ENCODE measurements at regions not wholly inside any gene's neighbourhood (a gene's known extent, or its start where the extent isn't known, plus 50 kb on each side); places are given as distances from the start of the nearest gene placed in this dataset.

DNA sequence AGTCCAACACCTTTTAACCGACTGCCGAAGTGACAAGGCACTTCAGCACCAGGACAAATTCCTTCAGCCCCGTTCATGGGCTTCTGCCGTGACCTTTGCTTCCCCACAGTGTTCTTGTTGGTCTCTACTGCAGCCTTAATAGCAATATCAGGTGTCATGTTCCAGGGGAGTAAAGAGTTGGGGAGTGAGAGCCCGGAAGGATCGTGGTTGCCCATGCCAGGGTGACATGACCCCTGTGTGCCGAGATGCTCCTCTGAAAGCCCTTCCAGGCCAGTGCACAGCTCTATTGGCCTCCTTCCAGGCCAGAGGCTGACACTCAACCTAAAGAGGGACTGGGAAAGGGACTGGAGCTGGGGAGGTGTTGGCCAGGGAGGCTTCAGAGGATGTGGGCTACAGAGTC lies 279.2 kb downstream of the CYRIA start:
- DNase-seq (ENCODE audit: low spot score in 2 of 2), result no peak
- Histone ChIP-seq H3K27ac (no peak overlapping the region), H3K4me3 (no peak overlapping the region), H3K4me1 (no peaks in the 10 kb centered on the region), H3K9me3 (no peaks in the 10 kb centered on the region), H3K27me3 (no peaks in the 10 kb centered on the region), H3K36me3 (no peaks in the 10 kb centered on the region)
- 87% methylated on average over 7 of the region's 7 CpGs for WGBS
- TF ChIP-seq POLR2AphosphoS5 (IDR thresholded peaks at IDR 0.05) (no peak), EP300 (IDR thresholded peaks at IDR 0.05) (no peak), POLR2A (IDR thresholded peaks at IDR 0.05) (no peak)
- TF ChIP-seq, protein P1, sequence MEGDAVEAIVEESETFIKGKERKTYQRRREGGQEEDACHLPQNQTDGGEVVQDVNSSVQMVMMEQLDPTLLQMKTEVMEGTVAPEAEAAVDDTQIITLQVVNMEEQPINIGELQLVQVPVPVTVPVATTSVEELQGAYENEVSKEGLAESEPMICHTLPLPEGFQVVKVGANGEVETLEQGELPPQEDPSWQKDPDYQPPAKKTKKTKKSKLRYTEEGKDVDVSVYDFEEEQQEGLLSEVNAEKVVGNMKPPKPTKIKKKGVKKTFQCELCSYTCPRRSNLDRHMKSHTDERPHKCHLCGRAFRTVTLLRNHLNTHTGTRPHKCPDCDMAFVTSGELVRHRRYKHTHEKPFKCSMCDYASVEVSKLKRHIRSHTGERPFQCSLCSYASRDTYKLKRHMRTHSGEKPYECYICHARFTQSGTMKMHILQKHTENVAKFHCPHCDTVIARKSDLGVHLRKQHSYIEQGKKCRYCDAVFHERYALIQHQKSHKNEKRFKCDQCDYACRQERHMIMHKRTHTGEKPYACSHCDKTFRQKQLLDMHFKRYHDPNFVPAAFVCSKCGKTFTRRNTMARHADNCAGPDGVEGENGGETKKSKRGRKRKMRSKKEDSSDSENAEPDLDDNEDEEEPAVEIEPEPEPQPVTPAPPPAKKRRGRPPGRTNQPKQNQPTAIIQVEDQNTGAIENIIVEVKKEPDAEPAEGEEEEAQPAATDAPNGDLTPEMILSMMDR (IDR thresholded peaks at IDR 0.05), result no peak

DNA sequence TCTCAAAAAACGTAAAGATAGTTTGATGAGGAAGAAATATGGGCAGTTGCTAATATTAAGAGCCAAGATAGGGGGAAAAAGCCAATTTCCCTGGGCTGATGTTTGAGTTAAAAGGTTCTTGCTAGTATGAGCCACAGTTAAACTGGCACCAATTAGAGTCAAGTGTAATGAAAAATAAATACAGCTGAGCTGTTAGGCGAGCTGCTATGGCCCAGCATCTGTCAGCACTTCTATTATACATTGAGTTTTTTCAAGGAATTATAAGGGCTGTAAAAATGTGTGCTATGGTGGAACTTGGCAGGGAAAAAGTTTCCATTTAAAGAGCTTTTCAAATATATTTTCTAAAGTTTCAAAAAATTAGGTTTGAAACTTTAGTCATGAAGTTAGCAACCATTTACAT lies 279.6 kb downstream of the CYRIA start:
- Histone ChIP-seq H3K36me3 (no peaks in the 10 kb centered on the region), H3K27ac (no peak overlapping the region), H3K27me3 (no peaks in the 10 kb centered on the region), H3K4me1 (no peaks in the 10 kb centered on the region), H3K9me3 (no peaks in the 10 kb centered on the region), H3K4me3 (no peak overlapping the region)
- no peak for TF ChIP-seq POLR2AphosphoS5 (IDR thresholded peaks at IDR 0.05)
- TF ChIP-seq POLR2A (IDR thresholded peaks at IDR 0.05), result no peak
- TF ChIP-seq, protein P1 (IDR thresholded peaks at IDR 0.05), result no peak
- TF ChIP-seq EP300 (IDR thresholded peaks at IDR 0.05), result no peak
- no peak for DNase-seq (ENCODE audit: low spot score in 2 of 2)
- 61% methylated on average over 2 of the region's 2 CpGs for WGBS

DNA sequence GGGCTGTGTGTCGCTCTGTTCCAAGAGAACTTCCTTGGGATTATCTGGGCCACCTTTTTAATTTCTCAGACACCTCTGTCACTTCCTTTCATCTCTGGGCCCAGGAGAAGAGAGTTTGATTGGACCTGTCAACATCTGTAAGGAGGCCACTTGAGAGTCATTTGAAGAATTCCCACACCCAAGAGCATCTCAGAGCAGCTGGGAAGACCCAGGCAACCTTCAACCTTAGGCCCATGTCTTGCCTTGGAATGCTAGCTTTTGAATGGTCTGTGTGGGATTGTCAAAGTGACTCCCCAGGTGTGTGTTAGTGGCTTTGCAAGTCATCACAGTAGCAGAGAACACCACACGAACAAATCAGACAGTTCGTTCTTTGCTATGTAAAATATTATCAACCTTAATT lies 280.3 kb downstream of the CYRIA start:
- WGBS, result 92% methylated on average over 3 of the region's 3 CpGs
- H3K27me3 ChIP-seq, result no peaks in the 10 kb centered on the region
- TF ChIP-seq POLR2AphosphoS5 (IDR thresholded peaks at IDR 0.05) (no peak), POLR2A (IDR thresholded peaks at IDR 0.05) (no peak), EP300 (IDR thresholded peaks at IDR 0.05) (no peak)
- TF ChIP-seq, protein P1 (IDR thresholded peaks at IDR 0.05), result no peak
- H3K4me3 ChIP-seq, result no peak overlapping the region
- H3K9me3 ChIP-seq, result no peaks in the 10 kb centered on the region
- no peaks in the 10 kb centered on the region for H3K4me1 ChIP-seq
- DNase-seq (ENCODE audit: low spot score in 2 of 2), result no peak
- no peaks in the 10 kb centered on the region for H3K36me3 ChIP-seq
- H3K27ac ChIP-seq, result no peak overlapping the region

DNA sequence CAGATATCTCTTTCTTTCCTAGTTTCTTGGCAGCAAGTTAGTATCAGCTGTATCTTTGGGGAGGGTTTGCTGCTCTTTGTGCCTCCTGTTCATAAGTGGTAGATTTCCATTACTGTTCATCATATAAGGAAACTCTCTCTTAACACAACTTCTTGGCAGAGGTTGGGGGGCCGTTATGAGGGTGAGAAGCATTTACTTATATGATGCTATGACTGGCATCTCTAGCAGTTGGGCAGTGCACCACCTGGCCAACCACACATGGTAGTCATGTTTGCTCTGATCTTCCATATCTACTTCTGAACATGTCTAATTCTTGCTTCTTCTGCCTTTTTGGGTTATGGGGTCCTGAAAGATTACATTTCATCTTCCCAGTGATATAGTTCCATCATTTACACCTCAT lies 282.2 kb downstream of the CYRIA start:
- Histone ChIP-seq H3K4me1 (no peaks in the 10 kb centered on the region), H3K4me3 (no peak overlapping the region), H3K27ac (no peak overlapping the region), H3K36me3 (no peaks in the 10 kb centered on the region), H3K9me3 (no peaks in the 10 kb centered on the region), H3K27me3 (no peaks in the 10 kb centered on the region)
- no peak for TF ChIP-seq POLR2AphosphoS5 (IDR thresholded peaks at IDR 0.05)
- TF ChIP-seq, protein P1 (IDR thresholded peaks at IDR 0.05), result no peak
- no peak for TF ChIP-seq EP300 (IDR thresholded peaks at IDR 0.05)
- no peak for TF ChIP-seq POLR2A (IDR thresholded peaks at IDR 0.05)
- no peak for DNase-seq (ENCODE audit: low spot score in 2 of 2)
- WGBS, result 75% methylated on average over 1 of the region's 1 CpG

DNA sequence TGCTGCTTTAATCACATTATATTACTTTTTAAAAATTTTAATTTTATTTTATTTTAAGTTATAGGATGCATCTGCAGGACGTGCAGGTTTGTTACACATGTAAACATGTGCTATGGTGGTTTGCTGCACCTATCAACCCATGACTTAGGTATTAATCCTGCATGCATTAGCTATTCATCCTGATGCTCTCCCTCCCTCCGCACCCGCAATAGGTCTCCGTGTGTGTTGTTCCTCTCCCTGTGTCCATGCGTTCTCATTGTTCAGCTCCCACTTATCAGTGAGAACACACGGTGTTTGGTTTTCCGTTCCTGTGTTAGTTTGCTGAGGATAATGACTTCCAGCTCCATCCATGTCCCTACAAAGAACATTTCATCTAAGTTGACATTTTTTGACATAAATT lies 283.2 kb downstream of the CYRIA start:
- H3K4me1 ChIP-seq, result no peaks in the 10 kb centered on the region
- no peak overlapping the region for H3K4me3 ChIP-seq
- TF ChIP-seq EP300 (IDR thresholded peaks at IDR 0.05) (no peak), POLR2A (IDR thresholded peaks at IDR 0.05) (no peak), POLR2AphosphoS5 (IDR thresholded peaks at IDR 0.05) (no peak)
- TF ChIP-seq, protein P1 (IDR thresholded peaks at IDR 0.05), result no peak
- no peaks in the 10 kb centered on the region for H3K36me3 ChIP-seq
- H3K9me3 ChIP-seq, result no peaks in the 10 kb centered on the region
- H3K27me3 ChIP-seq, result no peaks in the 10 kb centered on the region
- DNase-seq (ENCODE audit: low spot score in 2 of 2), result no peak
- H3K27ac ChIP-seq, result no peak overlapping the region
- 80% methylated on average over 7 of the region's 7 CpGs for WGBS
